NCI-H524 treated with DMSO at 0.1 percent for 48 hours (cell line): ENCODE measurements at regions not wholly inside any gene's neighbourhood (a gene's known extent, or its start where the extent isn't known, plus 50 kb on each side); places are given as distances from the start of the nearest gene placed in this dataset.
"Not testable (repeated sequence)": the region's sequence is repeated elsewhere in the genome, so short reads cannot be mapped to it uniquely, and the experiment has no call there.

ENCODE experiments used
- DNase-seq: peaks from one replicate; lab custom pipeline; 2025; lab: John Stamatoyannopoulos, UW

DNA sequence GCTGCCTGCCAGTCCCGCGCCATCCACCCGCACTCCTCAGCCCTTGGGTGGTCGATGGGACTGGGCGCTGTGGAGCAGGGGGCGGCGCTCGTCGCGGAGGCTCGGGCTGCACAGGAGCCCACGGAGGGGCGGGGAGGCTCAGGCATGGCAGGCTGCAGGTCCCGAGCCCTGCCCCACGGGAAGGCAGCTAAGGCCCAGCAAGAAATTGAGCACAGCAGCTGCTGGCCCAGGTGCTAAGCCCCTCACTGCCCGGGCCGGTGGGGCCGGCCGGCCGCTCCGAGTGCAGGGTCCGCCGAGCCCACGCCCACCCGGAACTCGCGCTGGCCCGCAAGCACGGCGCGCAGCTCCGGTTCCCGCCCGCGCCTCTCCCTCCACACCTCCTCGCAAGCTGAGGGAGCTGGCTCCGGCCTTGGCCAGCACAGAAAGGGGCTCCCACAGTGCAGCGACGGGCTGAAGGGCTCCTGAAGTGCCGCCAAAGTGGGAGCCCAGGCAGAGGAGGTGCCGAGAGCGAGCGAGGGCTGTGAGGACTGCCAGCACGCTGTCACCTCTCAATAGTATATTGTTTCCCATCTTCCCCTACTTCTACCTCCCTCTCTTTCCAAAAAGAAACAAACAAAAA, 219.6 kb downstream of the BAMBI start:
- not testable (repeated sequence) for DNase-seq

DNA sequence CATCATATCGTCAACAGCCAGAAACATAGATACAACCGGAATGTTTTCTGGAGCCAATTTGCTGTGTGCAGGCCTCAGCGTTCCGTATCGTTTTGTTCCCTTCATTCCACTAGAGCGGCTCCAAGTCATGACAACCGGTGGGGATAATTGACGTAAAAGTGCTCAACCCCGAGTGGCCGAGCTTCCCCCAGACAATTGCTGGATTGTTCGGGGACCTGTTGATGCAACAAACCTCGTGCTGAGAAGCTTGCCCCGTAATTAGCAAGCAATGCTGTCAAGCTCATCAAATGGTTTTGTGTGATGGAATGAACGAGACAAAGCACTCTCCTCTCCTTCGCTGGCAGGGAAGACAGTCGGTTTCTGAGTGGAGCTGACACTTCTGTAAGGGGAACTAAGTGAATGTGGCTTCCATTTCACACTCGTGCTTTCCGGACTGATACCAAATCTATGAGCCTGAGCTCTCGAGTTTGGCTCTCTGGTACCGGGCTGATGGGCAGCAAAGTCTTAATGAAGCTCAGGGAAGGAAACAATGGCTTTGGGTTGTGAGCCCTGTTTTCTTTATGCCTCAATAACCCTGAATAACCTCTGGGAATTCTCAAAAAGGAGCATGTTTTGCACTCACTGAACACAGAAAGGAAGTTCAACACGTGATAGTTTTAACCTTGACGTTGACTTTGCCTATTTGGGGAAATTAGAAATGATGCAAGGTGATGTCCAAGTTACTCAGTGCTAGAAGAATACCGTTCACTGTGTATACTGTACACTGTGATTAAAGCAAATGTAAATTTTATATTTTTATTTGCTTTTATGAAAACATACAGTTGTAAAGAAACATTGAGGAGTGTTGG, 220.5 kb downstream of the BAMBI start:
- DNase-seq: no peak

DNA sequence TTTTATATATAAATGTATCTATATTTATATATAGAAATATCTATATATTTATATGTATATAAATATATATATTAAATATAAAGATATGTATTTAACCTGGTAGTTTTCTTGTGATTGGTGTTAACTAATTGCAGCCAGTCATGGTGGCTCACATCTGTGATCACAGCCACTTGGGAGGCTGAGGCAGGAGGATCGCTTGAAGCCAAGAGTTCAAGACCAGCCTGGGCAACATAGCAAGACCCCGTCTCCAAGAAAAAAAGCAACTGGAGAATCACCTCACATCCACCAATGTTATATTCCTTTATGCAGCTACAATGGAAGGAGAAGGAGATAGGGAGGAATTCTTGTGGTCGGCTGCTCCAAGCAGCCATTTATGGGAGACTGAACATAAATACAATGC, 224.9 kb downstream of the BAMBI start:
- DNase-seq: no peak

DNA sequence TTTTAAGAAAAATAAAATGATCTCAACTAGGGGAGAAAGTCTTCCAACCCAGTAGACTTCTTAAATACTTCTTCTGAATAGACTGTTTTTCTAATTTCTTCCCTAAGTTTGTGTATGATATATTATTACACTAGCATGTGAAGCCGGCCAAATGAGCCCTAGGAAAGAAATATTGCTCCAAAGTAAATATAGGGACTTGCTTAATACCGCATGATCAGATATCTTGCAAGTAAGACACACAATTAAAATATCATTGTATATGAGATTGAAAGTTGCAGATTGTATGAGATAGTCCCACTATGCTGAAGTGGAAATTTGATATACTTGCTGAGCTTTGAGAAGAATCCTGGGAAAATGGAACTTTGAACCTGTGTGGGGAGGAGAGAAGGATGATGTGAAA, 225.7 kb downstream of the BAMBI start:
- no peak for DNase-seq

DNA sequence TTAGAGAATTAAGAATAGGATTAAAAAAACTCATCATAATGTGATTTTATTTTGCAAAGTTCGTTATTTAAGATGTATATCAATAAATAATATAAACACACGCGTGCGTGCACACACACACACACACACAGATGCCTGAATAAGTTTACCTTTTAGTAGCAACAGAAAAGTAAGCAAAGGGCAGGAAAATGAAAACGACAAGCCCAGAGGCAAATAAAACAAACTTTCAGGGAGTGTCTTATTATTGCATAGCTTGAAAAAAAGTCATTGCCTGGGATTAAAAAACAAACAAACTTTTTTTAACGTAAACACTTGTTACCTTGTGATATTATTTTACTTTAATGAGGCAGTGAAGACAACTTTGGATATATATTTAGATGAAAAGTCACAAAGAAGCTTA, 226.4 kb downstream of the BAMBI start:
- no peak for DNase-seq

DNA sequence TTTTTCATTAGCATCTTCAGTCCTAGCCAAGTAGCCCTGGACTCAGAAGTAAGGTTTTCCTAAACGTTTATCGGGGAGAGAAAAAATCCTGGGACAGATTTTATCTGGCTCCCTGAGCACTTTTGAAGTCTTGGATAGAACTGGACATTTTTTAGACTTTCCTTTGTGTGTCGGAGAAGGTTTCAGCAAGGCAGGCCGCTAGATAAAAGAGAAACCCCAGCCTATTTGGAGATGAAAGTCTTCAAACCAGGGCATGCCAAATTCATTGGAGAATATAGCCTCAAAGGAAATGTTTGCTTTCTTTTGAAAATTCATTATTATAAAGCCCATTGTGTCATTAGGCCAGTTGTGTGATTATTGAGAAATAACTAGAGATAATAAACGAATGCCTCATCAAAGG, 228.1 kb downstream of the BAMBI start:
- no peak for DNase-seq

DNA sequence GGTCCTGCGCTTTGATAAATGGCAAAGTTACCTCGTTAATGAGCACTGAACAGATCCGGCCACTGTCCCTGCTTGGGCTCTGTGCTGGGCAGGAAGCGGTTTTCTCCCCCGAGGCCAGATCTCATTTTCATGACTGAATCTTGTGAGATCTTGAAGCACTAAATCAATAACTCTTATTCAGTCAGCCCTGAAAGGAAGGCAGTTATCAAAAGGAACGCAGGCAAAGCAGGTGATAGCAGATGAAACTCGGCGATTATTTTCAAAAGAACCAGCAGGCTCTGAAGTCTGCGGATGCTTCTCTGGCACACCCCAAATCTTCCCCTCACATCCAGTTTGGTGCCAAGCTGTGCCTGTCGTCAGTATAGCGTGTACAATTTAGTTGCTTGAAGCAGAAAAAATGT, 228.7 kb downstream of the BAMBI start:
- no peak for DNase-seq

DNA sequence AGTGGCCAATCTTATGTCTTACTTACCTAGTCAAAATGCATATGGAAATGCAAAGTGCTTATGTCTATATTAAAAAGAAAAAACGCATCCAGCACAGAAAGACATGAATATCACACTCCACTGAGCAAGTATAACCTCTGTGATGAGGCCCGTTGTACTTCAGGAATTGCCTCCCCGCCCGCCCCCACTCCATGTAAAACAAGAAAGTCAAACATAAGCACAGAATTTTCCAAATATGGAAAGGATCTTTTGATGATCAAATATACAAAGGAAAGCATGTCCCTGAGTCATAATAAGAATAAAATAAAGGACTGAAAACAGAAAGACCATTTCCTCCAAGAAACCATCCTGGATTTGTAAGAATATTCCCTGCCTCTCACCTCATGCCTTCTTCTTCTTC, 229.1 kb downstream of the BAMBI start:
- DNase-seq: no peak

DNA sequence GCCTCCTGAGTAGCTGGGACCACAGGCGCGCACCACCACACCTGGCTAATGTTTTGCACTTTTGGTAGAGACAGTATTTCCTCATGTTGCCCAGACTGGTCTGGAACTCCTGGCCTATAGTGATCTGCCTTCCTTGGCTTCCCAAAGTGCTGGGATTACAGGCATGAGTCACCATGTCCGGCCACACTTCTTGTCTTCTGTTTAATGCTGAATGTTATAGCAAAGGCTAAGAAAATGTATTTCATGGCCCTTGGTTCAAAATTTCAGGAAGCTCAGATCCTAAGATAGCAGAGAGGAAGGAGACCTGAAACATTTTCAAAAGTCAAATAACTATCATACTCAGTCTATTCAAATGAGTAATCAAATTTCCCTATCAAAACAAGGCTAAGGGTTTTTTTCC, 229.6 kb downstream of the BAMBI start:
- no peak for DNase-seq

DNA sequence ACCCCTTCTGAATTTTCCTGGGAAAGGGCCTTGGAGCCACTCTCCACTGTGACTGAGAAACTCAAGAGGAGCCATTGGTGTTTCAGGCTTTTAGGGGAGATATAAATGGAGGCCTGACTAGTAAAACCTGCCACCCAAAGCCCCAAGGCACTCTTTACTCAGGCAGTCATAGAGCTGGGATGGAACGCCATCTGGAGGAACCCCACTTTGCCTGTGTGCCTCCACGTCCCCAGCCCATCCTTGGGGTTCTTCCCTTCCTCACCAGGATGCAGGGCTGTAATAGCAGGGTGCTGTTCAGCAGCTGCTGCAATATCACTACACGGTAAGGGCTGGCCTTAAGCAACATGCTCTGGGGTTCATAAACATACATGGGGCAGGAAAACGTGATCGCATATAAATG, 232.6 kb downstream of the BAMBI start:
- no peak for DNase-seq

DNA sequence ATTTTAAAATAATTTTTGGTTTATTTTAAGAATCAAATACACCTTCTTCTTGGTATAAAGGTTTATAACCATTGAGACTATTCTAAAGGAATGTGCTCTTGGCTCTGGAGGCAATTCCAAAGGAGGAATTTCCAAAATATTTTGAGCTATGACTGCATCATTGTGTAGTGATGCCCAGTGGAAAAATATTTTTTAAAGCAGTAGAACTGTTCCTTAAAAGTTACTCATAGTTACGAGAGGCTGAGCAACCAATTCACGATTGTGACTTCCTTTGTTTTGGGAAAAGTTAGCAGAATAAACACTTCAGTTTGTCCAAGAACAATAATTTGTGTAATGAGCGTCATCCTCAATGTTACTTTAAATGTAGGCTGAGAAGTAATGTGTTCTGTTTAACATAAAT, 233.6 kb downstream of the BAMBI start:
- DNase-seq: no peak

DNA sequence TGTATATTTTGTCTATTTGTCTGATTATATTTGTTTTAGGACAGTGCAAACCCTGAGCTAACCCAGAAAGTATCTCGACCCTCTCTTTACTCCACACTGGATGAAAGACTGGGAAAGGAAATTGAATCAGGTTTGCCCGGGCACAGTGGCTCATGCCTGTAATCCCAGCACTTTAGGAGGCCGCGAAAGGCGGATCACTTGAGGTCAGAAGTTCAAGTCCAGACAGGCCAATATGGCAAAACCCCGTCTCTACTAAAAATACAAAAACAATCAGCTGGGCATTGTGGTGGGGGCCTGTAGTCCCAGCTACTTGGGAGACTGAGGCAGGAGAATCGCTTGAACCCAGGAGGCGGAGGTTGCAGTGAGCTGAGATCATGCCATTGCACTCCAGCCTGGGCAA, 234.2 kb downstream of the BAMBI start:
- DNase-seq: not testable (repeated sequence)

DNA sequence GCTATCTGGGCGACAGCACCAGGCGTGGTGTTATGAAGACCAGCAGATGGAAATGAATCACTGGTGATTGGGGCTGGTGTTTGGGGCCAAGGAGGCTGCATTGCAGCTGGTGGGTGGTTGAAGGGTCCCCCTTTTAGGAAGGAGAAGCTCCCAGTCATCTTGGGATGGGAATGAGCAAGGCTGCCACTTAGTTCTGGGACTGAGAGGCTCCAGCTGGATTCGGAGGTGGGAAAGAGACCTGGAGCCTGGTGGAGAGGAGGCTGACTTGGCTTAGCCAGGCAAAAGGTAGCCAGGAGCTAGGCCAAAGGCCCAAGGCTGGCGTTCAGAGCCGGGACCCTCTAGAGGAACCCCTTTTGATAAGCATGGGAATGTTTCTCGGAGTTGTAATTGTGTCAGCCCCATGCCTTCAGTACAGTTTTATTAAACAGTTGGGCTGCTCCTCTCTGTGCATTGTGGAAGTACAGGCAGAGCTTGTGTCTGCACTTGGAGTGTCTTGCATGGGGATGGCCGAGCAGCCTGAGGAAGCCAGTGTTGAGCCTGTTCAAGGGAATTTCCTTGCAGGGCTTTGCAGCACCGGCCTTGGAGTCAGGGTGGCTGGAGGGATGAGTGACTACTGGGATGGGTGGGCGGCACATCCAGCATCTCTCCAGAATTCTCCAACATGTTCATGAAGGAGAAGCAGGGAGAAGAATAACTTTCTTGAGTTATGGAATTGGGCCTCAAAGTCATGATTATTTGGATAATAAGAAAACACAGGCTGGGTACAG, 234.9 kb downstream of the BAMBI start:
- no peak for DNase-seq

DNA sequence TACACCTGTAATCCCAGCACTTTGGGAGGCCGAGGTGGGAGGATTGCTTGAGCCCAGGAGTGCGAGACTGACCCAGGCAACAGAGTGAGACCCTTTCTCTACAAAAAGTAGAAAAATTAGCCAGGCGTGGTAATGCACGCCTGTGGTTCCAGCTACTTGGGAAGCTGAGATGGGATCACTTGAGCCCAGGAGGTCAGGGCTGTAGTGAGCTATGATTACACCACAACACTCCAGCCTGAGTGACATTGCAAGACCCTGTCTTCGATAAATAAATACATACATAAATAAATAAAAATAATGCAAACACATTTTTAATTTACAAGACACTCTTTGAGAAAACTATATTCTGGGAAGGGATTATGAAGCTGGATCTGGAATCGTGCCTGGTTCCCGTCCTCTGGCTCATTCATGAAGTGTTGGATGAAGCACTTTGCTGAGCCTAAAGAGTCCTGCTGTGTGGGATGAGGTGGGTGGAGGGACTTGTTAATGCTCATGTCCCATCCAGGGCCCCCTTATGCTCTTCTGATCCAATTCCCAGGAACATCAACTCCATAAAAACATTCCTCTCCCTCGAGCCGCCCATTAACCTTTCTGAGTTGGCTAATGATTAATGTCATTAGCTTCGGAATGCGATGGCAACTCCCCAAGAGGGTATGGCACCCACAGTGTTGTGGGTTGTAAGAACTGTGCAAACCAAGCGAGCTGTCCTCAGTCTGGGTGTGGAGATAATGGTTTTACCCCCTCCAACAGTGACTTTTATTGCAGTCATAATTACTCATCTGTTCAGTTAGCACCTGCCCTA, 236.3 kb downstream of the BAMBI start:
- DNase-seq: no peak

DNA sequence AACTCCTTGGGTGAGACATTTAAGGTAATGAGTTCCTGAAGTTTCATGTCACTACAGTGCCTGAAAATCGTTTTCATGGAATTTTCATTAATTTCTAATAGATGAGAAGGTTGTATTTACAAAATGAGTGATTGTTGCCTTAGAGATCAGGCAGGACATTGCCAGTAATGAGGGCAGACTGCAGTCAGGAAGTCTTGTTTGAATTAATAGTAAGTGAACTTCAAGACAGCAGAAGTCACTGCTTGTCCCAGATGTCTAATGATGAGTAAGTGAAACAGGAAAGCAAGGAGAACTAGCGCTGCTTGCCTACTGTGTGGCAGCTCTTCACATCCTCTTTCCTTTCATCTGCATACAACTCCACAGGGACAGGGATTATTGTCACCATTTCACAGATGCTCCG, 237.4 kb downstream of the BAMBI start:
- DNase-seq: peak; percentile 1

DNA sequence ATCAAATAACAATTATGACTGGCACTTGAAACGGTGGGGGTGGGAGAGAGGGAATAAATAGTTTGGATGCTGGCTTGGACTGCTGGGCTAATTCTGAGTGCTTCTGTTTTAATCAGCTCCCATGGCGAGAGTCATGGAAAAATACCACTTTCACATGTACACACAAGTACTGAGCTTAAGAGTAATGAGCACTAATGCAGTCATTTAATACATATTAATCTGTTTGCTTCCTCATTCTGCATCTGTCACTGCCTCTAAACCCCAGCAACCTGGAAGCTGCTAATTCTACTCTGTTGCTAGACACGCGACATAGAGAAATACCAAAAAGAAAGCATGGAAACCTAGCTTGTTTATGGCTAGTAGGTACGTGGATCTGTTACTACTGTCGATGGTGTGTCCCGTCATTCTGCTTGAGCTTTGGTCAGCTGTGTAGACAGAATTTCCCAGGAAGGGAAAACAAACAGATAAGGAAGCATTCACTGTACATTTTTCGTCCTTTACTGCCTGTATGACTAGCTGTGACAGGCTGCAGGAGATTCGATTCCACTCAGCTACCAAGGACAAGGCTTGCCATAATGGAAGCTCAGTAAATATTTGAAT, 238.8 kb downstream of the BAMBI start:
- DNase-seq: peak; percentile 90

DNA sequence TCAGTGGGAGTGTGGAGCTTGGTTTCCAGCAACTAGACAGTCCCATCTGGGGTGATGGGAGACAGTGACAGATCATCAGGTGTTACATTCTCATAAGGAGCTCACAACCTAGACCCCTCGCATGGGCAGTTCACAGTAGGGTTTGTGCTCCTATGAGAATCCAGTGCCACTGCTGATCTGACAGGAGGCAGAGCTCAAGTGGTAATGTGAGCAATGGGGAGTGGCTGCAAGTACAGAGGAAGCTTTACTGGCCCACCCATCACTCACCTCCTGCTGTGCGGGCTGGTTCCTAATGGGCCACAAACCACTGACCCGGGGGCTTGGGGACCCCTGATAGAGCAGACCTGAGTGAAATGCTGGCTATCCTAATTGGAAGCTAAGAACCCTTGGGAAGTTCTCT, 242.8 kb downstream of the BAMBI start:
- peak; percentile 66 for DNase-seq

DNA sequence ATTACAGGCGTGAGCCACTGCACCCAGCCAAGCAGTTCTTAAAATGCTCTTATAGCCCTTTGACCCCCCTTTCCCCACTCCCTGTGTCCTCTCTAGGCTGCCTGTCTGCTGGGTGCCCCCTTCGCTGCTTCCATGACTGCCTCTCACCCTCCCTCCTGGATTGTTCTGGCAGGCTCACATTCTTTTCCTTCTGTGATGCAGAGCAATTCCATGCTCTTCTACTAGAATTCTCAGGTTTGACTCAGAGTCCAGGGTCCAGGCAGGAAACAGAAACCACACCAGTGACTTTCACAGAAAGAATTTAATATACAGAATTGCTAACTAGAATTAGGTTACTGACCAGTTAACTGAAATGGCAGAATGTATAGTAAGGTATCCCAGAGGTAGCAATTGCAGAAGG, 244.8 kb downstream of the BAMBI start:
- DNase-seq: no peak

DNA sequence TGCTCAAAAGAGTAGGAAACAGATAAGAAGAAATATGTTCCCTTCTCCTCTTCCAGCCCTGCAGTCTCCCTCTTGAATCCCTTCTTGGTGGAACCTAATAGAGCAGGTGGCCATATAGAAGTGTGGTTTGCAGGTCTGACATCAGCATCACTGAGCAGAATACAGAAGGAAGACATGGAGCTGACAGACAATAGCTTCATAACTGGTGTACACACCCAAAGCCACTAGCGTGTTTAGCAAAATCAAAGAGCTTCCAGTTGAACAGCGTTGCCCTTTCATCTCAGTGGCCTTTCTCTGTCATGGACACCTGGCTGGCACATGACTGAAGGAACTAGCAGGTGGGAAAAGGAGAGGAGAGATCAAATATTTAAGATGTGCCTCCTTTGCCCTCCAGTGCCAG, 245.5 kb downstream of the BAMBI start:
- no peak for DNase-seq

DNA sequence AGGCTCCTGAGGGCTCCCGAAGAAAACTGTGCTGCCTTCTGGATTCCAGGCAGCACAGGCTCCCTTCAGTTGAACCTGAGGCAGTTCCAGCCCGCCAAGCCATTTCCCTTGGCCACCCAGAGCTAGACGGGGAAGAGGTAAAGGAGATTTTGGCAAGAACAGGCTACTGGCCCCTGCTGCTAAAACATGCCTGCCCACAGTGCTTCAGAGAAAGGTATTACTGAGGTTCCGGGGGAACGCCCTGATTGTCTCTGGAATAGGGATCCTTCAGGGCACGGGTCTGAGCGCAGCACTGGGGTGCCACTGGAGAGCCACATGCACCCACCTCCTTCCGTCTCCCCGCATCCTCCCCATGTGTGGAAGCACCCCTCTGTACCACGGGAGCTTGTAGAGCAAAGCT, 247.4 kb downstream of the BAMBI start:
- DNase-seq: no peak

DNA sequence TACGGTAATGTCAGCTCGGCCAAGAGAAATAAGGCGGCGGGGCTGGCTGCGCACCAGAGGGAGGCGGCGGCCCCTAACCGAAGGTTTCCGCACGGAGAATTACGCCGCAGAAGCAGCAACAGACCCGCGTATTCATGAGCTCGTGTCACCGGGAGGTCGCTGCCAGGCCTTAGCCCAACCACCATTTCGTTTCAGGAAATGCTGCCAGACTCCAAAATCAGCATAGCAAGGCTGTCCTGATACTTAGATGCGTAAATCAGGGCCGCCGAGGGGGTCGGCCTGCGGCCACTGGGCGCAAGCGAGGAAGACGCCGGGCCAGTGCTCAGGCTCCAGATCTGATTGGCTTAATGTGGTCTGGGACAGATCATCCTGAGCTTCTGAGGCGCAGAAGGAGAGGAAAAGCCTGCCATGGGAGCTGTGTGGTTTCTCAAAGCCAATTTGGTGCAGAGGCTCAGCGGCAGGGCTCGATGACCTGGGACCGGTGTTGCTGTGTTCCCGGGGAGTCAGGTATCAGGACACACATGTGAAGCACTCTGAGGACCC, 247.9 kb downstream of the BAMBI start:
- DNase-seq: no peak

DNA sequence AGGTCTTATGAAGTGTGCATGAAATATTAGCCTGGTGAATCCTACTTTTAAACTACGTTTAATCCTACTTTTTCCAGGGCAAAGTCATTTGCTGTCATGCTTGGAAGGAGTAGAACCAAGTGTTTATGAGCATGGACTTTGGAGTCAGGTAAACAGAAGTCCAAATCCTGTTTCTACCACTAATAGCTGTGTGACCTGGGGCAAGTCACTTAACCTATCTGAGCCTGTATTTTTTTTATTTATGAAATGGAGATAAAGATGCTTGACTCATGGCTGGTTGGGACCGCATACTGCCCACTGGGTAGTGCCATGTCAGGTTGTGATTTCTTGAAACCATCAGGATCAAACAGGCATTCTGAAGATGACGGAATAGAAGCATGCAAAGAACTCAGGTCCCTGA, 249.6 kb downstream of the BAMBI start:
- DNase-seq: no peak
